ENCODE measurements at regions not wholly inside any gene's neighbourhood (a gene's known extent, or its start where the extent isn't known, plus 50 kb on each side); places are given as distances from the start of the nearest gene placed in this dataset.

DNA sequence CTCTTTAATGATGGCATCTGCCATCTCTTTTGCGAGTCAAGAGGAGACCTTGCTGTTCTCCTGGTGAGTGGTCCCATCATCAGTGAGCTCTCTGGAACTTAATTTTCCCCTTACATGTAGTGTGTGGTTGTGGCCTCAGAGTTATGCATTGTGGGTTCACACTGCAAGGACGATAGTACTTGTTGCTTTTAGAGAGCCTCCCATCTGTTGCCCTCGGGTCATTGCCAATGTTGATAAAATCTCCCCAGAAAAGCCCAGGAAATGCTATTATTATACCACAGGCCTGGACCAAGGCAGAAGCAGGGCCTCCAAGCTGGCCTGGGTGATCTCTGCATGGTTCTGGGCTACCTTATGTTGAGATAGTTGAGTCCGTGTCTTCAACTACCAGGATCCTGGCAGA lies 241.6 kb downstream of the BMP7 start:
- H3K9ac ChIP-seq (ENCODE audit: extremely low read depth, low read length, poor library complexity, severe bottlenecking), result no peak overlapping the region
- H3K27me3 Mint-ChIP-seq (ENCODE audit: insufficient read depth), result peaks cover 8% of the 10 kb centered on the region
- H3K36me3 ChIP-seq (ENCODE audit: control insufficient read depth, insufficient read depth, low read length), result no peaks in the 10 kb centered on the region
- H3K27ac Mint-ChIP-seq, result no peak overlapping the region
- H3K4me1 ChIP-seq (ENCODE audit: control insufficient read depth, insufficient read depth, low read length), result peaks cover 7% of the 10 kb centered on the region
- H3K9me3 Mint-ChIP-seq, result peaks cover 4% of the 10 kb centered on the region
- H3K27ac ChIP-seq (ENCODE audit: low read depth, low read length), result no peak overlapping the region
- H3K27me3 ChIP-seq (ENCODE audit: control insufficient read depth, insufficient read depth, low read length, poor library complexity, severe bottlenecking), result peaks cover 5% of the 10 kb centered on the region
- H3K9me3 ChIP-seq (ENCODE audit: control insufficient read depth, low read length), result no peaks in the 10 kb centered on the region
- H3K4me1 Mint-ChIP-seq, result peaks cover 23% of the 10 kb centered on the region
- TF ChIP-seq, protein P1, sequence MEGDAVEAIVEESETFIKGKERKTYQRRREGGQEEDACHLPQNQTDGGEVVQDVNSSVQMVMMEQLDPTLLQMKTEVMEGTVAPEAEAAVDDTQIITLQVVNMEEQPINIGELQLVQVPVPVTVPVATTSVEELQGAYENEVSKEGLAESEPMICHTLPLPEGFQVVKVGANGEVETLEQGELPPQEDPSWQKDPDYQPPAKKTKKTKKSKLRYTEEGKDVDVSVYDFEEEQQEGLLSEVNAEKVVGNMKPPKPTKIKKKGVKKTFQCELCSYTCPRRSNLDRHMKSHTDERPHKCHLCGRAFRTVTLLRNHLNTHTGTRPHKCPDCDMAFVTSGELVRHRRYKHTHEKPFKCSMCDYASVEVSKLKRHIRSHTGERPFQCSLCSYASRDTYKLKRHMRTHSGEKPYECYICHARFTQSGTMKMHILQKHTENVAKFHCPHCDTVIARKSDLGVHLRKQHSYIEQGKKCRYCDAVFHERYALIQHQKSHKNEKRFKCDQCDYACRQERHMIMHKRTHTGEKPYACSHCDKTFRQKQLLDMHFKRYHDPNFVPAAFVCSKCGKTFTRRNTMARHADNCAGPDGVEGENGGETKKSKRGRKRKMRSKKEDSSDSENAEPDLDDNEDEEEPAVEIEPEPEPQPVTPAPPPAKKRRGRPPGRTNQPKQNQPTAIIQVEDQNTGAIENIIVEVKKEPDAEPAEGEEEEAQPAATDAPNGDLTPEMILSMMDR (conservative IDR thresholded peaks at IDR 0.05), result no peak
- H3K4me3 Mint-ChIP-seq, result no peak overlapping the region
- H3K4me3 ChIP-seq (ENCODE audit: low read length), result no peak overlapping the region
- no peak for DNase-seq
- 93 to 100% methylated on average over 3 to 4 of the region's 4 CpGs for WGBS, 2 experiments (ENCODE audit: insufficient coverage in 1 of 2, insufficient read length in 1 of 2)
- no peaks in the 10 kb centered on the region for H3K36me3 Mint-ChIP-seq (ENCODE audit: low read depth)

DNA sequence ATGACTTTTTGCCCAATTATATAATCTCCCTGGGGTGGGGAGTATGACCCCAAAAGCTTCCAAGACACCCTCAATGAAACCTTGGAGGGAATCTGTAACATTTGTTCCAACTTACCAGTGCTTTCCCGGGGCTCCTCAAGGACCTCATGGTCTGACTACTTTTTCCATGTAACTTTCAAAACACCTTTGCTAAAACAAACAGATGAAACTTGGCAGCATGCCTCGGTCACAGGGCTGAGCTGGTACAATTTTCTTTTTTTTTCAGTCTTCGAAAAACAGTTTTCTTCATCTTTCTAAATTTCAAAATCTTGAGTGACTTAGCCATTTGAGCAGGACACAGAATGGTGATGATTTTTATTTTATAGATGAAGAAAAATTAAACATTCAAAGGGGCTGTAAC lies 241.2 kb downstream of the BMP7 start:
- WGBS, 2 experiments (ENCODE audit: insufficient coverage in 1 of 2, insufficient read length in 1 of 2), result 90 to 92% methylated on average over 2 to 3 of the region's 3 CpGs
- no peak overlapping the region for H3K4me3 Mint-ChIP-seq
- TF ChIP-seq, protein P1 (conservative IDR thresholded peaks at IDR 0.05), result no peak
- DNase-seq, result no peak
- Histone ChIP-seq H3K27me3 (ENCODE audit: control insufficient read depth, insufficient read depth, low read length, poor library complexity, severe bottlenecking) (peaks cover 5% of the 10 kb centered on the region), H3K9ac (ENCODE audit: extremely low read depth, low read length, poor library complexity, severe bottlenecking) (no peak overlapping the region), H3K36me3 (ENCODE audit: control insufficient read depth, insufficient read depth, low read length) (no peaks in the 10 kb centered on the region), H3K27ac (ENCODE audit: low read depth, low read length) (no peak overlapping the region), H3K9me3 (ENCODE audit: control insufficient read depth, low read length) (no peaks in the 10 kb centered on the region), H3K4me1 (ENCODE audit: control insufficient read depth, insufficient read depth, low read length) (peaks cover 7% of the 10 kb centered on the region), H3K4me3 (ENCODE audit: low read length) (no peak overlapping the region)
- no peak overlapping the region for H3K27ac Mint-ChIP-seq
- H3K36me3 Mint-ChIP-seq (ENCODE audit: low read depth), result no peaks in the 10 kb centered on the region
- peaks cover 26% of the 10 kb centered on the region for H3K4me1 Mint-ChIP-seq
- peaks cover 4% of the 10 kb centered on the region for H3K9me3 Mint-ChIP-seq
- peaks cover 8% of the 10 kb centered on the region for H3K27me3 Mint-ChIP-seq (ENCODE audit: insufficient read depth)

DNA sequence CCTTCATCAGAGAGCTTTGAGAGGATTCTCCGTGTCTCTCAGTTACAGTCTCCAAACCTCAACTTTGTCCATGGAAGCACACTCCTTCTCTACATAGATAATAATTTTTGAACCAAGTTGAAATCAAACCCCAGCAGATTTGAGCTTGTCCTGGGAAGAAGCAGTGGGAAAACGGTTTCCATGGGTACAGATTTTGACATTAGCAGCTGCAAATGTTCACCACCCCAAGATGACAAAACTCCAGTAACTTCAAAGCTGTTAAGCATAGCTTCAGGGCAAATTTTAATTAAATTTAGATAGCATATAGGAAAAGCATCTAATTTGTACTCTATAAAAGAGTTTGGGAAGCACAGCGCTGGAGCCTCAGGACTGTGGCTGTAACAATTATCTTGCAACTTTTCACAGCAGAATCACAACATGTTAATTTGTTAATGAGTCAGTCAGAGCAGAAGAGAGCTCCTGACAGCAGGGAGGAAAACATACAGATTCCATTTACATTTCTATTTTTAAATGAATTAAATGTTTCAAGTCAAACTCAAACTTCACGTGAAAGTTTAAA lies 240.7 kb downstream of the BMP7 start:
- no peaks in the 10 kb centered on the region for H3K36me3 Mint-ChIP-seq (ENCODE audit: low read depth)
- Histone ChIP-seq H3K9me3 (ENCODE audit: control insufficient read depth, low read length) (no peaks in the 10 kb centered on the region), H3K27me3 (ENCODE audit: control insufficient read depth, insufficient read depth, low read length, poor library complexity, severe bottlenecking) (peaks cover 5% of the 10 kb centered on the region), H3K9ac (ENCODE audit: extremely low read depth, low read length, poor library complexity, severe bottlenecking) (no peak overlapping the region), H3K4me3 (ENCODE audit: low read length) (no peak overlapping the region), H3K4me1 (ENCODE audit: control insufficient read depth, insufficient read depth, low read length) (peaks cover 7% of the 10 kb centered on the region), H3K27ac (ENCODE audit: low read depth, low read length) (no peak overlapping the region), H3K36me3 (ENCODE audit: control insufficient read depth, insufficient read depth, low read length) (no peaks in the 10 kb centered on the region)
- no peak overlapping the region for H3K27ac Mint-ChIP-seq
- DNase-seq, result no peak
- peaks cover 4% of the 10 kb centered on the region for H3K9me3 Mint-ChIP-seq
- H3K4me1 Mint-ChIP-seq, result peaks cover 27% of the 10 kb centered on the region
- no peak overlapping the region for H3K4me3 Mint-ChIP-seq
- TF ChIP-seq, protein P1 (conservative IDR thresholded peaks at IDR 0.05), result no peak
- 70 to 75% methylated on average over 2 to 4 of the region's 4 CpGs for WGBS, 2 experiments (ENCODE audit: insufficient coverage in 1 of 2, insufficient read length in 1 of 2)
- peaks cover 8% of the 10 kb centered on the region for H3K27me3 Mint-ChIP-seq (ENCODE audit: insufficient read depth)

All from endodermal cell (in vitro differentiated cells).